Breast epithelium (tissue), 3 donors: ENCODE measurements at regions not wholly inside any gene's neighbourhood (a gene's known extent, or its start where the extent isn't known, plus 50 kb on each side); places are given as distances from the start of the nearest gene placed in this dataset.

Experiments used
- POLR2A ChIP-seq: fragments of 450-650 bp; IDR thresholded peaks from one replicate; pipeline ENCODE4 v1.6.1; 2016; ENCODE audit warnings: antibody characterized with exemption, mild to moderate bottlenecking, moderate library complexity
- TF ChIP-seq, protein P1 (sequence below), 3 donors: fragments of 450-650 bp; IDR thresholded peaks; one replicate each; pipeline ENCODE4 v1.5.1; 2016 to 2017; ENCODE audit warnings: antibody characterized with exemption in 3 of 3, mild to moderate bottlenecking in 3 of 3, moderate library complexity in 3 of 3

DNA sequence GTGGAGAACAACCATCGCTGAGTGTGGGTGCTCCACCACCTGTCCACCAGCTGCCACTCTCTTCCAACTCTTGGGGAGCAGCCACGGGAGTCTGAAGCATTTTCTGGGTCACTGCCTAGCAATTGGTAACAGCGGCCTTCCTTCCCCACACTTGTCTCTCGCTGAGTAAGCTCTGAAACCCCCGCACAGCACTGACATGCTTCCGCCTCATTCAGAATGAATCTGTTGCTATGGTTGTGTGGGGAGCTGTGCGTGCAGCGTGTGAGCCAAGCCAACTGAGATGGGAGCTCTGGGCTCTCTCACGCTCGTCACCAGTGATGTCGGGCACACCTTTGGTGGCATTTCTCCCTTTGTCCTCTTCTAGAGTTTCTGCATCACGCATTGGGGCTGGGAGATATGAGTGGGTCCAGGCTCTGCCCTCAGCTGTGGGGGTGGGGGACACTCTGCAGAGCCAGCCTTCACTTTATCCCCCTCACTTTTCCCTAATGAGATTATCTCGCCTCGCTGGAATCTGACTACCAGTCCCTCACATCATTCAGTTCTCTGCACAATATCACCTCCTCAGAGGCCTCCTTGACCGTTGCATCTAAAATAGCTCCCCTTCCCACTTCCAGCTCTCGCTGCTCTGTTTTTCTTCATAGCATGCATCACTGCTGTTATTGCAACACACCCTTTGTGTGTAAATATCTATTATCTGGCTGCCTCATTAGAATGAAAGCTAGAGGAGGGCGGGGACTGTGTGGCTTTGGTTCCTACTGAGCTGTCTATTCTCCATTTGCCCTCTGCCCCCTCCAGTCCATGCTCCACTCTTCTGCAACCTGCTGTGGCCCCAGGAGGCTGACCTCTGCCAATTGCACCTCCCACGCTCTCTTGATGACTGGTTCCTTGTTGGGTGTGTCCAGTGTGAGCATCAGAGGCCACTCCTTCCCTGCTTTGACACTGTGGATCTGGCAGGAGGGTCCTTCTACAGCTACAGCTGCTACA lies 569.9 kb upstream of the CADM1 start:
- TF ChIP-seq, protein P1, sequence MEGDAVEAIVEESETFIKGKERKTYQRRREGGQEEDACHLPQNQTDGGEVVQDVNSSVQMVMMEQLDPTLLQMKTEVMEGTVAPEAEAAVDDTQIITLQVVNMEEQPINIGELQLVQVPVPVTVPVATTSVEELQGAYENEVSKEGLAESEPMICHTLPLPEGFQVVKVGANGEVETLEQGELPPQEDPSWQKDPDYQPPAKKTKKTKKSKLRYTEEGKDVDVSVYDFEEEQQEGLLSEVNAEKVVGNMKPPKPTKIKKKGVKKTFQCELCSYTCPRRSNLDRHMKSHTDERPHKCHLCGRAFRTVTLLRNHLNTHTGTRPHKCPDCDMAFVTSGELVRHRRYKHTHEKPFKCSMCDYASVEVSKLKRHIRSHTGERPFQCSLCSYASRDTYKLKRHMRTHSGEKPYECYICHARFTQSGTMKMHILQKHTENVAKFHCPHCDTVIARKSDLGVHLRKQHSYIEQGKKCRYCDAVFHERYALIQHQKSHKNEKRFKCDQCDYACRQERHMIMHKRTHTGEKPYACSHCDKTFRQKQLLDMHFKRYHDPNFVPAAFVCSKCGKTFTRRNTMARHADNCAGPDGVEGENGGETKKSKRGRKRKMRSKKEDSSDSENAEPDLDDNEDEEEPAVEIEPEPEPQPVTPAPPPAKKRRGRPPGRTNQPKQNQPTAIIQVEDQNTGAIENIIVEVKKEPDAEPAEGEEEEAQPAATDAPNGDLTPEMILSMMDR (IDR thresholded peaks at IDR 0.05): no peak
- no peak for TF ChIP-seq POLR2A
